H1 (cell line): ENCODE measurements at regions not wholly inside any gene's neighbourhood (a gene's known extent, or its start where the extent isn't known, plus 50 kb on each side); places are given as distances from the start of the nearest gene placed in this dataset.

Experiments used
- CTCF ChIA-PET: fragments of 300-600 bp; sonication (Branson Sonifier 250); formaldehyde crosslinking; loops from one replicate; lab custom pipeline; 2021; ENCODE audit not compliant: partially characterized antibody; lab: Charles Lee
- POLR2A ChIA-PET: fragments of 300-600 bp; sonication (Branson Sonifier 250); formaldehyde crosslinking; loops from one replicate; lab custom pipeline; 2021; ENCODE audit warnings: inconsistent platforms; ENCODE audit not compliant: partially characterized antibody; lab: Charles Lee
- DNase-seq, 2 experiments: peaks; one replicate each; pipeline versions ENCODE4 v3.0.0 to v3.0.0-alpha.2; 2010 to 2022; ENCODE audit warnings: low spot score in 2 of 2, low read depth in 1 of 2, mixed read lengths in 1 of 2
- FAIRE-seq: peaks from 2 replicates; lab custom pipeline; 2011; peaks lifted over from hg19 to GRCh38; lab: Jason Lieb, UNC
- H2AFZ ChIP-seq: 2 replicates; pipeline ENCODE4 v1.8.1; 2012; ENCODE audit warnings: low read length, inconsistent platforms
- H2AK5ac ChIP-seq: 2 replicates; pipeline ENCODE4 v1.6.1; 2013; ENCODE audit warnings: low read depth, low read length
- H2BK120ac ChIP-seq: replicated peaks from 2 replicates; pipeline ENCODE3; 2013; ENCODE audit warnings: low read depth, low read length, inconsistent platforms
- H2BK12ac ChIP-seq: 2 replicates; pipeline ENCODE4 v1.6.1; 2013; ENCODE audit warnings: low read depth, low read length
- H2BK15ac ChIP-seq: 2 replicates; pipeline ENCODE4 v1.6.1; 2013; ENCODE audit warnings: low read length
- H2BK20ac ChIP-seq: 2 replicates; pipeline ENCODE4 v1.6.1; 2013; ENCODE audit warnings: low read length
- H2BK5ac ChIP-seq: 2 replicates; pipeline ENCODE4 v1.6.1; 2013; ENCODE audit warnings: low read depth, low read length
- H3K14ac ChIP-seq: 2 replicates; pipeline ENCODE4 v1.6.1; 2013; ENCODE audit warnings: inconsistent platforms; ENCODE audit not compliant: insufficient read length
- H3K18ac ChIP-seq: 2 replicates; pipeline ENCODE4 v1.6.1; 2013; ENCODE audit warnings: low read length; ENCODE audit errors: extremely low read depth
- H3K23ac ChIP-seq: 2 replicates; pipeline ENCODE4 v1.6.1; 2013; ENCODE audit warnings: inconsistent platforms; ENCODE audit not compliant: insufficient read length
- H3K23me2 ChIP-seq: 2 replicates; pipeline ENCODE4 v1.6.1; 2013; ENCODE audit warnings: low read depth, low read length
- H3K27ac ChIP-seq: 2 replicates; pipeline ENCODE4 v1.6.1; 2011; ENCODE audit warnings: low read depth, low read length, inconsistent platforms
- H3K27me3 ChIP-seq, 4 experiments: replicated peaks in 1 of 4; 1 replicate in 1 of 4; 2 replicates in 3 of 4; pipeline versions ENCODE4 v1.6.1 to v1.8.1; 2011 to 2013; ENCODE audit warnings: low read length in 3 of 4, mild to moderate bottlenecking in 3 of 4, inconsistent platforms in 2 of 4, mixed read lengths in 2 of 4, moderate library complexity in 1 of 4; ENCODE audit not compliant: control insufficient read depth in 3 of 4, insufficient read depth in 3 of 4; ENCODE audit errors: extremely low read depth in 1 of 4
- H3K36me3 ChIP-seq, 4 experiments: 2 replicates each; pipeline versions ENCODE4 v1.6.1 to v1.8.1; 2011 to 2013; ENCODE audit warnings: mild to moderate bottlenecking in 4 of 4, low read length in 3 of 4, moderate library complexity in 2 of 4, control low read depth in 1 of 4, inconsistent platforms in 1 of 4; ENCODE audit not compliant: insufficient read depth in 4 of 4, control insufficient read depth in 2 of 4
- H3K4ac ChIP-seq: replicated peaks from 2 replicates; pipeline ENCODE3; 2013; ENCODE audit warnings: low read length, low read depth, mixed read lengths, inconsistent platforms; ENCODE audit not compliant: insufficient read length
- H3K4me1 ChIP-seq, 4 experiments: replicated peaks in 1 of 4; 1 replicate in 1 of 4; 2 replicates in 3 of 4; pipeline versions ENCODE4 v1.6.1 to v1.8.1; 2011 to 2013; ENCODE audit warnings: low read length in 3 of 4, inconsistent platforms in 2 of 4, mixed read lengths in 1 of 4; ENCODE audit not compliant: insufficient read depth in 4 of 4, control insufficient read depth in 3 of 4
- H3K4me2 ChIP-seq, 2 experiments: 2 replicates each; pipeline versions ENCODE4 v1.6.1 to v1.8.1; 2011 to 2013; ENCODE audit warnings: low read depth in 2 of 2, low read length in 2 of 2, control low read depth in 1 of 2, inconsistent platforms in 1 of 2, mild to moderate bottlenecking in 1 of 2; ENCODE audit not compliant: insufficient read depth in 1 of 2
- H3K4me3 ChIP-seq, 4 experiments: fragments of 200-600, 300-600 bp in 1 of 4; sonication (generic), shearing (Covaris generic), sonication (Bioruptor Twin) in 1 of 4; 2 replicates each; pipeline versions ENCODE4 v1.5.1 to v1.8.1; 2011 to 2016; ENCODE audit warnings: low read length in 4 of 4, low read depth in 3 of 4, control low read depth in 2 of 4, inconsistent platforms in 2 of 4, mild to moderate bottlenecking in 2 of 4, mixed read lengths in 1 of 4, moderate library complexity in 1 of 4; ENCODE audit not compliant: insufficient read depth in 2 of 4; ENCODE audit errors: extremely low read depth in 1 of 4
- H3K56ac ChIP-seq: replicated peaks from 2 replicates; pipeline ENCODE3; 2013; ENCODE audit warnings: low read depth, mild to moderate bottlenecking, mixed read lengths, low read length, inconsistent platforms; ENCODE audit not compliant: insufficient read length
- H3K79me1 ChIP-seq: 2 replicates; pipeline ENCODE4 v1.6.1; 2013; ENCODE audit warnings: low read depth, low read length, control low read depth
- H3K79me2 ChIP-seq, 2 experiments: 2 replicates each; pipeline versions ENCODE4 v1.6.1 to v1.8.1; 2012 to 2013; ENCODE audit warnings: low read length in 2 of 2, mild to moderate bottlenecking in 2 of 2, inconsistent platforms in 1 of 2; ENCODE audit not compliant: insufficient read depth in 2 of 2, control insufficient read depth in 1 of 2
- H3K9ac ChIP-seq, 4 experiments: replicated peaks in 1 of 4; 1 replicate in 1 of 4; 2 replicates in 3 of 4; pipeline versions ENCODE4 v1.6.1 to v1.8.1; 2011 to 2013; ENCODE audit warnings: low read depth in 3 of 4, low read length in 3 of 4, control low read depth in 2 of 4, mild to moderate bottlenecking in 2 of 4, moderate library complexity in 2 of 4, inconsistent platforms in 1 of 4; ENCODE audit errors: extremely low read depth in 1 of 4
- H3K9me3 ChIP-seq, 2 experiments: 2 replicates each; pipeline versions ENCODE4 v1.6.1 to v1.8.1; 2012 to 2013; ENCODE audit warnings: mild to moderate bottlenecking in 2 of 2, moderate library complexity in 2 of 2, control low read depth in 1 of 2, inconsistent platforms in 1 of 2, low read depth in 1 of 2, low read length in 1 of 2, mixed read lengths in 1 of 2; ENCODE audit not compliant: insufficient read depth in 2 of 2
- H4K20me1 ChIP-seq, 2 experiments: replicated peaks in 1 of 2; 2 replicates each; pipeline versions ENCODE3 to v1.8.1; 2011 to 2013; ENCODE audit warnings: inconsistent platforms in 2 of 2, low read length in 2 of 2, mild to moderate bottlenecking in 1 of 2; ENCODE audit not compliant: insufficient read depth in 2 of 2, control insufficient read depth in 1 of 2
- H4K5ac ChIP-seq: 2 replicates; pipeline ENCODE4 v1.6.1; 2013; ENCODE audit warnings: low read length, low read depth, mixed read lengths, inconsistent platforms; ENCODE audit not compliant: insufficient read length
- H4K8ac ChIP-seq: 2 replicates; pipeline ENCODE4 v1.8.0; 2013; ENCODE audit warnings: mild to moderate bottlenecking, moderate library complexity, low read length, inconsistent platforms; ENCODE audit not compliant: insufficient read depth; ENCODE audit errors: extremely low read depth
- H4K91ac ChIP-seq: replicated peaks from 2 replicates; pipeline ENCODE3; 2013; ENCODE audit warnings: low read length, mixed read lengths, inconsistent platforms; ENCODE audit not compliant: insufficient read length
- GABPA ChIP-seq: IDR thresholded peaks from 2 replicates; pipeline ENCODE4 v1.6.1; 2011; ENCODE audit warnings: mild to moderate bottlenecking, low read length, moderate library complexity, borderline replicate concordance; ENCODE audit not compliant: insufficient read depth
- NANOG ChIP-seq: IDR thresholded peaks from 2 replicates; pipeline ENCODE4 v1.6.1; 2011; ENCODE audit warnings: low read length, low read depth, mild to moderate bottlenecking, inconsistent platforms; ENCODE audit not compliant: insufficient read depth, poor library complexity, severe bottlenecking
- RFX5 ChIP-seq: IDR thresholded peaks from 2 replicates; pipeline ENCODE4 v1.6.1; 2011; ENCODE audit warnings: low read depth, low read length, improper control_type of control experiment, borderline replicate concordance
- SIN3A ChIP-seq, 2 experiments: IDR thresholded peaks in 1 of 2; conservative IDR thresholded peaks in 1 of 2; 2 replicates each; pipeline ENCODE4 v1.6.1; 2011 to 2012; ENCODE audit warnings: low read length in 2 of 2, improper control_type of control experiment in 1 of 2, low read depth in 1 of 2, mild to moderate bottlenecking in 1 of 2
- SP4 ChIP-seq: IDR thresholded peaks from 2 replicates; pipeline ENCODE4 v1.6.1; 2012; ENCODE audit warnings: low read length, inconsistent platforms
- WGBS, 2 experiments: shearing (Covaris generic) in 1 of 2; methylation state at CpG; one replicate each; pipeline versions ENCODE4 v1.1.6 to v1.1.7; 2013 to 2015; ENCODE audit warnings: low lambda C conversion rate in 2 of 2, mixed read lengths in 2 of 2, inconsistent platforms in 1 of 2, low coverage in 1 of 2, missing lambda C conversion rate in 1 of 2; ENCODE audit not compliant: insufficient replicate concordance in 2 of 2, insufficient coverage in 1 of 2, insufficient read length in 1 of 2; ENCODE audit errors: extremely low coverage in 1 of 2, missing lambda C conversion rate in 1 of 2; 5-methylcytosine and 5-hydroxymethylcytosine counted together
- TF ChIP-seq, protein P1 (sequence below): IDR thresholded peaks from 2 replicates; pipeline ENCODE4 v1.6.1; 2012; ENCODE audit warnings: inconsistent platforms

GRCh38 chr12:25829192-25829591 is 129.3 kb upstream of the RASSF8 start:
- Histone ChIP-seq H3K36me3 (no peaks in the 10 kb centered on the region), H3K18ac (no peak overlapping the region), H4K91ac (no peak overlapping the region), H2AK5ac (no peak overlapping the region), H3K79me1 (no peaks in the 10 kb centered on the region), H3K4me3 (no peak overlapping the region), H3K23me2 (no peaks in the 10 kb centered on the region), H2BK5ac (no peak overlapping the region), H2BK120ac (no peak overlapping the region), H3K27ac (no peak overlapping the region), H3K4me2 (no peak overlapping the region), H3K56ac (no peak overlapping the region), H3K79me2 (no peaks in the 10 kb centered on the region), H2AFZ (no peak overlapping the region), H2BK12ac (no peak overlapping the region), H3K4ac (no peak overlapping the region), H4K8ac (no peak overlapping the region), H3K9ac (no peak overlapping the region), H4K20me1 (no peaks in the 10 kb centered on the region), H2BK20ac (no peak overlapping the region), H3K23ac (no peak overlapping the region), H4K5ac (no peak overlapping the region), H3K27me3 (no peaks in the 10 kb centered on the region), H3K14ac (no peak overlapping the region), H2BK15ac (no peak overlapping the region), H3K9me3 (no peaks in the 10 kb centered on the region), H3K4me1 (no peaks in the 10 kb centered on the region)
- no peak for DNase-seq
- ChIA-PET POLR2A (no interaction called here), CTCF (no interaction called here)
- FAIRE-seq = no peak
- 83% methylated on average over 3 of the region's 3 CpGs; no CpG with 5 or more reads in 1 of the 2 experiments for WGBS, 2 experiments
- TF ChIP-seq GABPA (no peak), SIN3A (conservative IDR thresholded peaks at IDR 0.05 in 1 of 2, IDR thresholded peaks at IDR 0.05 in 1 of 2; ENCODE audit: low read depth in 1 of 2, low read length in 2 of 2) (no peak), SP4 (no peak), RFX5 (no peak), NANOG (no peak)
- TF ChIP-seq, protein P1, sequence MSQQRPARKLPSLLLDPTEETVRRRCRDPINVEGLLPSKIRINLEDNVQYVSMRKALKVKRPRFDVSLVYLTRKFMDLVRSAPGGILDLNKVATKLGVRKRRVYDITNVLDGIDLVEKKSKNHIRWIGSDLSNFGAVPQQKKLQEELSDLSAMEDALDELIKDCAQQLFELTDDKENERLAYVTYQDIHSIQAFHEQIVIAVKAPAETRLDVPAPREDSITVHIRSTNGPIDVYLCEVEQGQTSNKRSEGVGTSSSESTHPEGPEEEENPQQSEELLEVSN = no peak
